ENCODE measurements at regions not wholly inside any gene's neighbourhood (a gene's known extent, or its start where the extent isn't known, plus 50 kb on each side); places are given as distances from the start of the nearest gene placed in this dataset.

DNA sequence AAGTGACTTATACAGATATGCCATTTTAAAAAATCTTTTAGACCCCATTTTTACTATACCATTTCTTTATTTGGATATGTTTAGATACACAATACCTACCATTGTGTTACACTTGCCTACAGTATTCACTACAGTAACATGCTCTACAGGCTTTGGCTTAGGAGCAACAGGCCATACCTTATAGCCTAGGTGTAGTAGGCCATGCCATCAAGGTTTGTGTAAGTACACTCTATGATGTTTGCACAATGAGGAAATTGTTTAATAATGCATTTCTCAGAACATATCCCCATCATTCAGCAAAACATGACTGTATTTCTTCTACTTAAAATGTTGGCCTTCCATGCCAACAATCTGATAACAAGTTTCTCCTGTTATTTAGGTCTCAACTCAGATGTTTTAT, 1559.5 kb upstream of the TENM4 start:
- TF ChIP-seq PPARA (CRISPR knock-in tag; IDR thresholded peaks at IDR 0.05; ENCODE audit: borderline replicate concordance) = no peak
- no peak for TF ChIP-seq RARB (CRISPR knock-in tag; IDR thresholded peaks at IDR 0.05)
- TF ChIP-seq, protein P1, sequence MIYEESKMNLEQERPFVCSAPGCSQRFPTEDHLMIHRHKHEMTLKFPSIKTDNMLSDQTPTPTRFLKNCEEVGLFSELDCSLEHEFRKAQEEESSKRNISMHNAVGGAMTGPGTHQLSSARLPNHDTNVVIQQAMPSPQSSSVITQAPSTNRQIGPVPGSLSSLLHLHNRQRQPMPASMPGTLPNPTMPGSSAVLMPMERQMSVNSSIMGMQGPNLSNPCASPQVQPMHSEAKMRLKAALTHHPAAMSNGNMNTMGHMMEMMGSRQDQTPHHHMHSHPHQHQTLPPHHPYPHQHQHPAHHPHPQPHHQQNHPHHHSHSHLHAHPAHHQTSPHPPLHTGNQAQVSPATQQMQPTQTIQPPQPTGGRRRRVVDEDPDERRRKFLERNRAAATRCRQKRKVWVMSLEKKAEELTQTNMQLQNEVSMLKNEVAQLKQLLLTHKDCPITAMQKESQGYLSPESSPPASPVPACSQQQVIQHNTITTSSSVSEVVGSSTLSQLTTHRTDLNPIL (CRISPR knock-in tag; IDR thresholded peaks at IDR 0.05; ENCODE audit: low read depth) = no peak
- ATAC-seq = no peak

DNA sequence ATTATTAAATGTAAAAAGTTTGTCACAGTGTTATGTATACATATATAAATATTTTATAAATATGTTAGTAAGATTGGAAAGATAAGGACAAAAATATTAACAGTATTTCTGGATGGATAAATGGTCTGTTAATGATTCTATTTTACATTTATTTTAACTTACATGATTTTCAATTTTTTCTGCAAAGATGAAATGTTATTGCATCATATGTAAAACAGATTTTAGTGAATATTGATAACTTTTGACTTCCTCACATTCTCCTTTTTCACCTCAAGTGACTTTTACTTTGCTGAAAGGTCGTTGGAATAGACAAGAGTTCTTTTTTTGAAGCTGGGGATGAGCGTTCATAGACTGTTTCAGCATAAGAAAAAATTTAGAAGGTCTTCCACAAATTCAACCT, 1554.7 kb upstream of the TENM4 start:
- TF ChIP-seq RARB (CRISPR knock-in tag; IDR thresholded peaks at IDR 0.05) = no peak
- no peak for TF ChIP-seq CSDC2 (CRISPR knock-in tag; IDR thresholded peaks at IDR 0.05)
- TF ChIP-seq ISL1 (CRISPR knock-in tag; IDR thresholded peaks at IDR 0.05) = no peak
- TF ChIP-seq ESRRG (CRISPR knock-in tag; IDR thresholded peaks at IDR 0.05) = no peak
- no peak for TF ChIP-seq ZNF8 (CRISPR knock-in tag; IDR thresholded peaks at IDR 0.05)
- TF ChIP-seq GLIS3 (CRISPR knock-in tag; IDR thresholded peaks at IDR 0.05) = no peak
- no peak for TF ChIP-seq ARNTL (CRISPR knock-in tag; IDR thresholded peaks at IDR 0.05; ENCODE audit: borderline replicate concordance, low read depth)
- TF ChIP-seq, protein P2, sequence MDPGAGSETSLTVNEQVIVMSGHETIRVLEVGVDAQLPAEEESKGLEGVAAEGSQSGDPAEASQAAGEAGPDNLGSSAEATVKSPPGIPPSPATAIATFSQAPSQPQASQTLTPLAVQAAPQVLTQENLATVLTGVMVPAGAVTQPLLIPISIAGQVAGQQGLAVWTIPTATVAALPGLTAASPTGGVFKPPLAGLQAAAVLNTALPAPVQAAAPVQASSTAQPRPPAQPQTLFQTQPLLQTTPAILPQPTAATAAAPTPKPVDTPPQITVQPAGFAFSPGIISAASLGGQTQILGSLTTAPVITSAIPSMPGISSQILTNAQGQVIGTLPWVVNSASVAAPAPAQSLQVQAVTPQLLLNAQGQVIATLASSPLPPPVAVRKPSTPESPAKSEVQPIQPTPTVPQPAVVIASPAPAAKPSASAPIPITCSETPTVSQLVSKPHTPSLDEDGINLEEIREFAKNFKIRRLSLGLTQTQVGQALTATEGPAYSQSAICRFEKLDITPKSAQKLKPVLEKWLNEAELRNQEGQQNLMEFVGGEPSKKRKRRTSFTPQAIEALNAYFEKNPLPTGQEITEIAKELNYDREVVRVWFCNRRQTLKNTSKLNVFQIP (CRISPR knock-in tag; IDR thresholded peaks at IDR 0.05; ENCODE audit: borderline replicate concordance, low read depth) = no peak
- TF ChIP-seq, protein P3, sequence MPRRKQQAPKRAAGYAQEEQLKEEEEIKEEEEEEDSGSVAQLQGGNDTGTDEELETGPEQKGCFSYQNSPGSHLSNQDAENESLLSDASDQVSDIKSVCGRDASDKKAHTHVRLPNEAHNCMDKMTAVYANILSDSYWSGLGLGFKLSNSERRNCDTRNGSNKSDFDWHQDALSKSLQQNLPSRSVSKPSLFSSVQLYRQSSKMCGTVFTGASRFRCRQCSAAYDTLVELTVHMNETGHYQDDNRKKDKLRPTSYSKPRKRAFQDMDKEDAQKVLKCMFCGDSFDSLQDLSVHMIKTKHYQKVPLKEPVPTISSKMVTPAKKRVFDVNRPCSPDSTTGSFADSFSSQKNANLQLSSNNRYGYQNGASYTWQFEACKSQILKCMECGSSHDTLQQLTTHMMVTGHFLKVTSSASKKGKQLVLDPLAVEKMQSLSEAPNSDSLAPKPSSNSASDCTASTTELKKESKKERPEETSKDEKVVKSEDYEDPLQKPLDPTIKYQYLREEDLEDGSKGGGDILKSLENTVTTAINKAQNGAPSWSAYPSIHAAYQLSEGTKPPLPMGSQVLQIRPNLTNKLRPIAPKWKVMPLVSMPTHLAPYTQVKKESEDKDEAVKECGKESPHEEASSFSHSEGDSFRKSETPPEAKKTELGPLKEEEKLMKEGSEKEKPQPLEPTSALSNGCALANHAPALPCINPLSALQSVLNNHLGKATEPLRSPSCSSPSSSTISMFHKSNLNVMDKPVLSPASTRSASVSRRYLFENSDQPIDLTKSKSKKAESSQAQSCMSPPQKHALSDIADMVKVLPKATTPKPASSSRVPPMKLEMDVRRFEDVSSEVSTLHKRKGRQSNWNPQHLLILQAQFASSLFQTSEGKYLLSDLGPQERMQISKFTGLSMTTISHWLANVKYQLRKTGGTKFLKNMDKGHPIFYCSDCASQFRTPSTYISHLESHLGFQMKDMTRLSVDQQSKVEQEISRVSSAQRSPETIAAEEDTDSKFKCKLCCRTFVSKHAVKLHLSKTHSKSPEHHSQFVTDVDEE (CRISPR knock-in tag; IDR thresholded peaks at IDR 0.05) = no peak
- no peak for TF ChIP-seq ZFP3 (CRISPR knock-in tag; IDR thresholded peaks at IDR 0.05)
- ATAC-seq = no peak

DNA sequence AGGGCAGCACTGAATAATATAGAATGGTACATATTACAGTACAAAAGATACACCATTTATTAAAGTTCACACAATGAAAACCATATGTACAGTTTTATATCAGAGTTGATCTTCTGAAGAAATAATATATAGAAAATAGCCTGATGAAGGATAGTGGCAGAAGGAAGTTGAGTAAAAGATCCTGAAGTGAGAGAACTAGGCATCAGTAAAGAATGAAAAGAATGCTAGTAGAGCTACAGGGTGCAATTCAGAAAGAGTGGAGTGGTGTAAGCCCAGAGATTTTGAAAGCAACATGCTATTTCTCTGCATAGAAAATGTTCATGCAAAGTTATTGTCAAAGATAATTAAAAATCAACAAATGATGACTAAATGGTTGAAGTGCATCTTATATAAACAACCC, 1552.7 kb upstream of the TENM4 start:
- ATAC-seq = no peak
- TF ChIP-seq BACH2 (CRISPR knock-in tag; IDR thresholded peaks at IDR 0.05; ENCODE audit: borderline replicate concordance) = no peak
- TF ChIP-seq OSR1 (CRISPR knock-in tag; IDR thresholded peaks at IDR 0.05) = no peak
- no peak for TF ChIP-seq TCF4 (CRISPR knock-in tag; IDR thresholded peaks at IDR 0.05; ENCODE audit: borderline replicate concordance)
- no peak for TF ChIP-seq ZC3H10 (CRISPR knock-in tag; IDR thresholded peaks at IDR 0.05)
- TF ChIP-seq, protein P2 (CRISPR knock-in tag; IDR thresholded peaks at IDR 0.05; ENCODE audit: borderline replicate concordance, low read depth) = no peak
- no peak for TF ChIP-seq CSDC2 (CRISPR knock-in tag; IDR thresholded peaks at IDR 0.05)
- no peak for TF ChIP-seq RARB (CRISPR knock-in tag; IDR thresholded peaks at IDR 0.05)
- TF ChIP-seq, protein P3 (CRISPR knock-in tag; IDR thresholded peaks at IDR 0.05) = no peak
- TF ChIP-seq ZFP3 (CRISPR knock-in tag; IDR thresholded peaks at IDR 0.05) = no peak
- no peak for TF ChIP-seq TOX (CRISPR knock-in tag; IDR thresholded peaks at IDR 0.05; ENCODE audit: borderline replicate concordance)
- TF ChIP-seq ISL1 (CRISPR knock-in tag; IDR thresholded peaks at IDR 0.05) = no peak
- TF ChIP-seq GLIS3 (CRISPR knock-in tag; IDR thresholded peaks at IDR 0.05) = no peak

DNA sequence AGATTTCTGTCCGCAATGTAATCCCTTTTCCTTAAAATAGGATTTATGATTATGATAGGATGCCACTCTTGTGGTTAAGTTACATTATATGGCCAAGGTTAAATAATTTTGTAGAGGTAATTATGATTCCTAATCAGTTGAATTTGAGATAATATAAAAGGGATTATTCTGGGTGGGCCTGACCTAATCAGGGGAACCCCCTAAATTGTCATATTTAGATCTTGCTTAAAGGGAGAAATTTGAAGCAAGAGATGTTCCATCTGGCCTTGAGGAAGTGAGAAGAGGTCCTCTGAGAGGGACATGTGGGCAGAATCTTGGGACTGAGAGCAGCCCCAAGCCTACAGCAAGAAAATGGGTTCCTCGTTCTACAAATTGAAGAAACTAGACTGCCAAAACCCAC, 1550.1 kb upstream of the TENM4 start:
- TF ChIP-seq PPARA (CRISPR knock-in tag; IDR thresholded peaks at IDR 0.05; ENCODE audit: borderline replicate concordance) = no peak
- TF ChIP-seq ZNF70 (CRISPR knock-in tag; IDR thresholded peaks at IDR 0.05) = peak; percentile 45; the same call in 1 of the 2 replicates
- no peak for ATAC-seq

Measured in SK-N-SH treated with all-trans-retinoic acid at 6 μM for 48 hours (cell line).